ENCODE measurements at regions not wholly inside any gene's neighbourhood (a gene's known extent, or its start where the extent isn't known, plus 50 kb on each side); places are given as distances from the start of the nearest gene placed in this dataset.

DNA sequence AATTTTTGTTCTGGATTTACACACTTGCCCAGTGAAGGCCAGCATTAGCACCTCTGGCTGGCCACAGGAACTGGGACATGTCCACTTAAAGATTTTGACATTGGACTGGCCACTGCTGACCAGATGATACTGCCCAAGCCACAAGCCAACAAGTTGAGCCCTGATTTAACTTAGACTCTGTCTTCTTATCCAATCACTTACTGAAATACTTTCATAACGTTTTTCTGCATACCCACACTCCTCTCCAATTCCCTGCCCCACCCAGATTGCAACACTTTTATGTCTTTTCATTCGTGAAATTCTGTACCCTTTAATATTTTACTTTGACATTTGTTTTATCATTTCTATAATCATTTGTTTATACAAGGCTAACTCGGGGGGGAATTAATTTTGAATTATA lies 170.3 kb upstream of the TAB2 start:
- Histone ChIP-seq H3K9me3 (ENCODE audit: low read depth, low read length) (no peaks in the 10 kb centered on the region), H3K27ac (ENCODE audit: low read depth, low read length) (no peak overlapping the region), H3K4me1 (ENCODE audit: insufficient read depth, low read length) (no peaks in the 10 kb centered on the region), H3K27me3 (ENCODE audit: insufficient read depth, low read length) (peaks cover 12% of the 10 kb centered on the region), H2AFZ (ENCODE audit: low read length) (no peak overlapping the region), H3K36me3 (ENCODE audit: insufficient read depth, low read length) (no peaks in the 10 kb centered on the region), H3K4me2 (ENCODE audit: insufficient read depth, low read length) (no peak overlapping the region), H3K4me3 (ENCODE audit: insufficient read depth, low read length) (no peak overlapping the region), H3K79me2 (ENCODE audit: insufficient read depth, low read length) (no peaks in the 10 kb centered on the region), H4K20me1 (ENCODE audit: insufficient read depth, low read length) (no peaks in the 10 kb centered on the region)
- no peak for DNase-seq (ENCODE audit: insufficient read length, low spot score, missing footprints)
- TF ChIP-seq, protein P1, sequence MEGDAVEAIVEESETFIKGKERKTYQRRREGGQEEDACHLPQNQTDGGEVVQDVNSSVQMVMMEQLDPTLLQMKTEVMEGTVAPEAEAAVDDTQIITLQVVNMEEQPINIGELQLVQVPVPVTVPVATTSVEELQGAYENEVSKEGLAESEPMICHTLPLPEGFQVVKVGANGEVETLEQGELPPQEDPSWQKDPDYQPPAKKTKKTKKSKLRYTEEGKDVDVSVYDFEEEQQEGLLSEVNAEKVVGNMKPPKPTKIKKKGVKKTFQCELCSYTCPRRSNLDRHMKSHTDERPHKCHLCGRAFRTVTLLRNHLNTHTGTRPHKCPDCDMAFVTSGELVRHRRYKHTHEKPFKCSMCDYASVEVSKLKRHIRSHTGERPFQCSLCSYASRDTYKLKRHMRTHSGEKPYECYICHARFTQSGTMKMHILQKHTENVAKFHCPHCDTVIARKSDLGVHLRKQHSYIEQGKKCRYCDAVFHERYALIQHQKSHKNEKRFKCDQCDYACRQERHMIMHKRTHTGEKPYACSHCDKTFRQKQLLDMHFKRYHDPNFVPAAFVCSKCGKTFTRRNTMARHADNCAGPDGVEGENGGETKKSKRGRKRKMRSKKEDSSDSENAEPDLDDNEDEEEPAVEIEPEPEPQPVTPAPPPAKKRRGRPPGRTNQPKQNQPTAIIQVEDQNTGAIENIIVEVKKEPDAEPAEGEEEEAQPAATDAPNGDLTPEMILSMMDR (IDR thresholded peaks at IDR 0.05; ENCODE audit: extremely low read depth, low read depth, low read length), result no peak

DNA sequence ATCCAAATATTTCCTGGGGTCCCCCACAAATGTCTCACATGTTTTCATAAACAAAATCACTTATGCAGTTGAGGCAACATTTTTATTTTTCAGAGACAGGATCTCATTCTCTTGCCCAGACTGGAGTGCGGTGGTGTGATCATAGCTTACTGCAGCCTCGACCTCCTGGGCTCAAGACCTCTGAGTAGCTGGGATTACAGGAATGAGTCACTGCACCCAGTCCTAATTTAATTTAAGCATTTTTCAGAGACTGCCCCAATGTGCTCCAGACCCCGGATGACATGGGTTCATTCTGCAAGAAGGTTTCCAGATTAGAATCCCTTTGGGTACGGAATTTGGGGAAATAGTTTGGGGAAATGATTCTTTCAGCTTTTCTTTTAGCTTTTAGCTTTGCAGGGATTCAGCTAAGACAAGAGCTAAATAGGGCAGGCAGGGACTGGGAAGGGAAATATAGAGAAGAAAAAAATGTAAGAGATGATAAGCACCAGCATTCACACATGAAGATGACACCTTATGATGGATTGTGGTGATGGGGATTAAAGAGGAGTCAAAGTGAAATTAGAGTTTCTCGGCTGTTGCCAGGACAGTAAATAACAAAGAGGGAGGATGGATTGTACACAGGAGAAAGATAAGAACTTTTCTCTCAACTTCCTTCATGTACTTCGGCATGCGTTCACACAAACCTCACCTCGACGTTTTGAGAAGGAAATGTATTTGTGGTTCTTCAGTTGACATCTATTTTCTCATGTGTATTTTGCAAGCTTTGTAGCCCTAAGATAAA lies 169.4 kb upstream of the TAB2 start:
- Histone ChIP-seq H3K4me2 (ENCODE audit: insufficient read depth, low read length) (no peak overlapping the region), H3K79me2 (ENCODE audit: insufficient read depth, low read length) (no peaks in the 10 kb centered on the region), H3K4me3 (ENCODE audit: insufficient read depth, low read length) (no peak overlapping the region), H3K27ac (ENCODE audit: low read depth, low read length) (no peak overlapping the region), H3K36me3 (ENCODE audit: insufficient read depth, low read length) (no peaks in the 10 kb centered on the region), H4K20me1 (ENCODE audit: insufficient read depth, low read length) (no peaks in the 10 kb centered on the region), H3K4me1 (ENCODE audit: insufficient read depth, low read length) (no peaks in the 10 kb centered on the region), H3K9me3 (ENCODE audit: low read depth, low read length) (no peaks in the 10 kb centered on the region), H2AFZ (ENCODE audit: low read length) (no peak overlapping the region), H3K27me3 (ENCODE audit: insufficient read depth, low read length) (peaks cover 10% of the 10 kb centered on the region)
- DNase-seq (ENCODE audit: insufficient read length, low spot score, missing footprints), result no peak
- TF ChIP-seq, protein P1 (IDR thresholded peaks at IDR 0.05; ENCODE audit: extremely low read depth, low read depth, low read length), result no peak

DNA sequence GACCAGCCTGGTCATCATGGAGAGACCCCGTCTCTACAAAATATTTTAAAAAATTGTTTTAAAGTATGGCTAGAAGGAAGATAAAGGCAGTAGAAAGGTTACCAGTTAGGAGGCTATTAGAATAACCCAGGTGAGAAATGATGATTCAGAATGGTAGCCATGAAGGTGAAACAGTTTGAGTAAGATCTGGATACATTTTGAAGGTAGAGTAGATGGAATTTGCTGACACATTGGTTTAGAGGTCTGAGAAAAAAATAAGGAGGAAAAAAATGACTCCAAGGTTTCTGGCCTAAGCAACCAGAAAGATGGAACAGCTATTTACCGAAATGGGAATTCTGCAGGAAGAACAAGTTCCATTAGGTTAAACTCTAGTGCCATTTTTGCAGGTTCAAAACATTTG lies 167.9 kb upstream of the TAB2 start:
- Histone ChIP-seq H3K4me3 (ENCODE audit: insufficient read depth, low read length) (no peak overlapping the region), H4K20me1 (ENCODE audit: insufficient read depth, low read length) (no peaks in the 10 kb centered on the region), H2AFZ (ENCODE audit: low read length) (no peak overlapping the region), H3K4me2 (ENCODE audit: insufficient read depth, low read length) (no peak overlapping the region), H3K9me3 (ENCODE audit: low read depth, low read length) (no peaks in the 10 kb centered on the region), H3K4me1 (ENCODE audit: insufficient read depth, low read length) (no peaks in the 10 kb centered on the region), H3K79me2 (ENCODE audit: insufficient read depth, low read length) (no peaks in the 10 kb centered on the region), H3K36me3 (ENCODE audit: insufficient read depth, low read length) (no peaks in the 10 kb centered on the region), H3K27me3 (ENCODE audit: insufficient read depth, low read length) (peaks cover 7% of the 10 kb centered on the region), H3K27ac (ENCODE audit: low read depth, low read length) (no peak overlapping the region)
- TF ChIP-seq, protein P1 (IDR thresholded peaks at IDR 0.05; ENCODE audit: extremely low read depth, low read depth, low read length), result no peak
- no peak for DNase-seq (ENCODE audit: insufficient read length, low spot score, missing footprints)

DNA sequence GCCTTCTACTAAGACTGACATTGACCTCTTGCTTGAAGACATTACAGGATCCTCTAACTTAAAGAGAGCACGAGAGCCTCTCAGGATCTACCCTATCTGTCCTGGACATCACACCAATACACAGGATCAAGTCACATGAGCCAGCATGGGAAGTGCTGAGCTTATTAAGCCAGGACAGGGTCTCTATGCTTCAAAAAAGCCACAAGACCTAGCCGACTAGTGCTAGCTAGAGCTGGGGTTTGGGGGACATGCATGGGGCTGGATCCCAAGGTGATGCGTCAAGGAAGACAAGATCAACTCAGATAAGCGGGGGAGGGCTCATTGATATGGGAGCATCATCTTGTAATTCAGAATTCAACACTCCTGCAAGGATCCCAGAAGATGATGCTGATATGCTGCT lies 167.2 kb upstream of the TAB2 start:
- no peak for DNase-seq (ENCODE audit: insufficient read length, low spot score, missing footprints)
- H3K4me3 ChIP-seq (ENCODE audit: insufficient read depth, low read length), result no peak overlapping the region

More for the DNA sequence above, 167.2 kb upstream of the TAB2 start:
- no peaks in the 10 kb centered on the region for H3K79me2 ChIP-seq (ENCODE audit: insufficient read depth, low read length)
- no peak overlapping the region for H3K4me2 ChIP-seq (ENCODE audit: insufficient read depth, low read length)
- TF ChIP-seq, protein P1 (IDR thresholded peaks at IDR 0.05; ENCODE audit: extremely low read depth, low read depth, low read length), result no peak
- H3K27me3 ChIP-seq (ENCODE audit: insufficient read depth, low read length), result peaks cover 7% of the 10 kb centered on the region
- no peaks in the 10 kb centered on the region for H4K20me1 ChIP-seq (ENCODE audit: insufficient read depth, low read length)
- H3K4me1 ChIP-seq (ENCODE audit: insufficient read depth, low read length), result no peaks in the 10 kb centered on the region
- no peak overlapping the region for H2AFZ ChIP-seq (ENCODE audit: low read length)
- no peaks in the 10 kb centered on the region for H3K9me3 ChIP-seq (ENCODE audit: low read depth, low read length)
- H3K36me3 ChIP-seq (ENCODE audit: insufficient read depth, low read length), result no peaks in the 10 kb centered on the region
- no peak overlapping the region for H3K27ac ChIP-seq (ENCODE audit: low read depth, low read length)

All from osteoblast (primary cell).